ENCODE measurements at regions not wholly inside any gene's neighbourhood (a gene's known extent, or its start where the extent isn't known, plus 50 kb on each side); places are given as distances from the start of the nearest gene placed in this dataset.
A peak's percentile ranks its signal among the peaks of the same experiment; 100 is the strongest.

GRCh38 chr4:180898305-180898704 lies 1344.9 kb upstream of the TENM3 start:
- no peak for DNase-seq (ENCODE audit: low read depth)
- no peak overlapping the region for H3K4me3 ChIP-seq (ENCODE audit: control insufficient read depth, low read depth, low read length)
- no peak for TF ChIP-seq CTCF (IDR thresholded peaks at IDR 0.05; ENCODE audit: control insufficient read depth, insufficient read depth, low read depth, low read length, missing control alignments)

GRCh38 chr4:180900781-180901180 lies 1342.4 kb upstream of the TENM3 start:
- DNase-seq (ENCODE audit: low read depth), result no peak
- no peak overlapping the region for H3K4me3 ChIP-seq (ENCODE audit: control insufficient read depth, low read depth, low read length)
- TF ChIP-seq CTCF (IDR thresholded peaks at IDR 0.05; ENCODE audit: control insufficient read depth, insufficient read depth, low read depth, low read length, missing control alignments), result no peak

- no peak overlapping the region for H3K4me3 ChIP-seq (ENCODE audit: control insufficient read depth, low read depth, low read length)
- TF ChIP-seq CTCF (IDR thresholded peaks at IDR 0.05; ENCODE audit: control insufficient read depth, insufficient read depth, low read depth, low read length, missing control alignments), result peak; percentile 72
- no peak for DNase-seq (ENCODE audit: low read depth)
Observed at GRCh38 chr4:180909279-180909678, 1333.9 kb upstream of the TENM3 start.

- peak; percentile 87 for DNase-seq (ENCODE audit: low read depth)
- no peak for TF ChIP-seq CTCF (IDR thresholded peaks at IDR 0.05; ENCODE audit: control insufficient read depth, insufficient read depth, low read depth, low read length, missing control alignments)
- H3K4me3 ChIP-seq (ENCODE audit: control insufficient read depth, low read depth, low read length), result no peak overlapping the region
Observed at GRCh38 chr4:180913750-180914149, 1329.5 kb upstream of the TENM3 start.

- H3K4me3 ChIP-seq (ENCODE audit: control insufficient read depth, low read depth, low read length), result no peak overlapping the region
- TF ChIP-seq CTCF (IDR thresholded peaks at IDR 0.05; ENCODE audit: control insufficient read depth, insufficient read depth, low read depth, low read length, missing control alignments), result no peak
- peak; percentile 82 for DNase-seq (ENCODE audit: low read depth)
Observed at GRCh38 chr4:180923486-180923885, 1319.7 kb upstream of the TENM3 start.

GRCh38 chr4:180925805-180926204 lies 1317.4 kb upstream of the TENM3 start:
- no peak for DNase-seq (ENCODE audit: low read depth)
- no peak overlapping the region for H3K4me3 ChIP-seq (ENCODE audit: control insufficient read depth, low read depth, low read length)
- no peak for TF ChIP-seq CTCF (IDR thresholded peaks at IDR 0.05; ENCODE audit: control insufficient read depth, insufficient read depth, low read depth, low read length, missing control alignments)

GRCh38 chr4:180926277-180926676 lies 1316.9 kb upstream of the TENM3 start:
- no peak for DNase-seq (ENCODE audit: low read depth)
- H3K4me3 ChIP-seq (ENCODE audit: control insufficient read depth, low read depth, low read length), result no peak overlapping the region
- no peak for TF ChIP-seq CTCF (IDR thresholded peaks at IDR 0.05; ENCODE audit: control insufficient read depth, insufficient read depth, low read depth, low read length, missing control alignments)

Measured in AG09309 (cell line).